PC-9 (cell line): ENCODE measurements at regions not wholly inside any gene's neighbourhood (a gene's known extent, or its start where the extent isn't known, plus 50 kb on each side); places are given as distances from the start of the nearest gene placed in this dataset.

Source experiments
- EZH2 ChIP-seq: fragments of 200-600 bp; sonication (generic); IDR thresholded peaks from 2 replicates; pipeline ENCODE4 v1.8.0; 2017; ENCODE audit warnings: antibody characterized with exemption, low read depth
- TF ChIP-seq, protein P1 (sequence below): fragments of 200-600 bp; sonication (generic); conservative IDR thresholded peaks from 2 replicates; pipeline ENCODE4 v1.6.1; 2017; ENCODE audit warnings: mixed run types, antibody characterized with exemption, mild to moderate bottlenecking, moderate library complexity

- TF ChIP-seq, protein P1, sequence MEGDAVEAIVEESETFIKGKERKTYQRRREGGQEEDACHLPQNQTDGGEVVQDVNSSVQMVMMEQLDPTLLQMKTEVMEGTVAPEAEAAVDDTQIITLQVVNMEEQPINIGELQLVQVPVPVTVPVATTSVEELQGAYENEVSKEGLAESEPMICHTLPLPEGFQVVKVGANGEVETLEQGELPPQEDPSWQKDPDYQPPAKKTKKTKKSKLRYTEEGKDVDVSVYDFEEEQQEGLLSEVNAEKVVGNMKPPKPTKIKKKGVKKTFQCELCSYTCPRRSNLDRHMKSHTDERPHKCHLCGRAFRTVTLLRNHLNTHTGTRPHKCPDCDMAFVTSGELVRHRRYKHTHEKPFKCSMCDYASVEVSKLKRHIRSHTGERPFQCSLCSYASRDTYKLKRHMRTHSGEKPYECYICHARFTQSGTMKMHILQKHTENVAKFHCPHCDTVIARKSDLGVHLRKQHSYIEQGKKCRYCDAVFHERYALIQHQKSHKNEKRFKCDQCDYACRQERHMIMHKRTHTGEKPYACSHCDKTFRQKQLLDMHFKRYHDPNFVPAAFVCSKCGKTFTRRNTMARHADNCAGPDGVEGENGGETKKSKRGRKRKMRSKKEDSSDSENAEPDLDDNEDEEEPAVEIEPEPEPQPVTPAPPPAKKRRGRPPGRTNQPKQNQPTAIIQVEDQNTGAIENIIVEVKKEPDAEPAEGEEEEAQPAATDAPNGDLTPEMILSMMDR = no peak
- TF ChIP-seq EZH2 = no peak
These were observed 966.6 kb upstream of the SEL1L start for GRCh38 chr14:82500222-82500621.
